PFSK-1 (cell line): ENCODE measurements at regions not wholly inside any gene's neighbourhood (a gene's known extent, or its start where the extent isn't known, plus 50 kb on each side); places are given as distances from the start of the nearest gene placed in this dataset.

Source experiments
- FOXP2 ChIP-seq: optimal IDR thresholded peaks from 2 replicates; pipeline ENCODE3; 2011; ENCODE audit warnings: borderline replicate concordance, control low read depth, inconsistent platforms; ENCODE audit not compliant: insufficient read depth; ENCODE audit errors: extremely low read length, extremely low read depth
- POLR2AphosphoS5 ChIP-seq: IDR thresholded peaks from 2 replicates; pipeline ENCODE4 v1.6.1; 2012; ENCODE audit warnings: low read depth, mild to moderate bottlenecking, control low read depth, low read length, moderate library complexity
- SIN3A ChIP-seq: IDR thresholded peaks from 2 replicates; pipeline ENCODE4 v1.6.1; 2012; ENCODE audit warnings: mild to moderate bottlenecking, low read length, moderate library complexity, borderline replicate concordance; ENCODE audit not compliant: insufficient read depth
- TAF1 ChIP-seq: IDR thresholded peaks from 2 replicates; pipeline ENCODE4 v1.6.1; 2012; ENCODE audit warnings: low read length, control low read depth, borderline replicate concordance; ENCODE audit not compliant: insufficient read depth
- TF ChIP-seq, protein P1 (sequence below), 2 experiments: IDR thresholded peaks; 2 replicates each; pipeline versions ENCODE4 v1.6.1 to v1.8.0; 2011 to 2012; ENCODE audit warnings: low read depth in 2 of 2, low read length in 2 of 2, control low read depth in 1 of 2, inconsistent platforms in 1 of 2, mild to moderate bottlenecking in 1 of 2, moderate library complexity in 1 of 2; ENCODE audit not compliant: insufficient read depth in 1 of 2

DNA sequence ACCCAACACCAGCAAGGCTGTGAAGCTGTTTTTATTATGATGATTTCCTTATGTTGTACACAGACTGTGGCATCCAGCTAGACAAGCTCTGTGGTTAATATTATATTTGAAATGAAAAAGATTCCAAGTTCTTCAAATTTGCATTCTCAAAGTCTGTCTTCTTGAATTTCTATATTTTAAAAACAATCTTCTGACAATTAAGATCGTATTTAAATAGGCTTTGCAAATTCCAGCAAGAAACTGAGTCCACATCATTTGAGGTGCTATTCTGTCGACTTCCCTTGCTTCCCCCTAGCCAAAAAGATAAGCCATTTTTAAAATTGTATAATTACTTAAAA, 73.1 kb upstream of the TOMM7 start:
- TF ChIP-seq TAF1: no peak
- TF ChIP-seq, protein P1, sequence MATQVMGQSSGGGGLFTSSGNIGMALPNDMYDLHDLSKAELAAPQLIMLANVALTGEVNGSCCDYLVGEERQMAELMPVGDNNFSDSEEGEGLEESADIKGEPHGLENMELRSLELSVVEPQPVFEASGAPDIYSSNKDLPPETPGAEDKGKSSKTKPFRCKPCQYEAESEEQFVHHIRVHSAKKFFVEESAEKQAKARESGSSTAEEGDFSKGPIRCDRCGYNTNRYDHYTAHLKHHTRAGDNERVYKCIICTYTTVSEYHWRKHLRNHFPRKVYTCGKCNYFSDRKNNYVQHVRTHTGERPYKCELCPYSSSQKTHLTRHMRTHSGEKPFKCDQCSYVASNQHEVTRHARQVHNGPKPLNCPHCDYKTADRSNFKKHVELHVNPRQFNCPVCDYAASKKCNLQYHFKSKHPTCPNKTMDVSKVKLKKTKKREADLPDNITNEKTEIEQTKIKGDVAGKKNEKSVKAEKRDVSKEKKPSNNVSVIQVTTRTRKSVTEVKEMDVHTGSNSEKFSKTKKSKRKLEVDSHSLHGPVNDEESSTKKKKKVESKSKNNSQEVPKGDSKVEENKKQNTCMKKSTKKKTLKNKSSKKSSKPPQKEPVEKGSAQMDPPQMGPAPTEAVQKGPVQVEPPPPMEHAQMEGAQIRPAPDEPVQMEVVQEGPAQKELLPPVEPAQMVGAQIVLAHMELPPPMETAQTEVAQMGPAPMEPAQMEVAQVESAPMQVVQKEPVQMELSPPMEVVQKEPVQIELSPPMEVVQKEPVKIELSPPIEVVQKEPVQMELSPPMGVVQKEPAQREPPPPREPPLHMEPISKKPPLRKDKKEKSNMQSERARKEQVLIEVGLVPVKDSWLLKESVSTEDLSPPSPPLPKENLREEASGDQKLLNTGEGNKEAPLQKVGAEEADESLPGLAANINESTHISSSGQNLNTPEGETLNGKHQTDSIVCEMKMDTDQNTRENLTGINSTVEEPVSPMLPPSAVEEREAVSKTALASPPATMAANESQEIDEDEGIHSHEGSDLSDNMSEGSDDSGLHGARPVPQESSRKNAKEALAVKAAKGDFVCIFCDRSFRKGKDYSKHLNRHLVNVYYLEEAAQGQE (IDR thresholded peaks at IDR 0.05; ENCODE audit: insufficient read depth in 1 of 2, low read depth in 2 of 2, low read length in 2 of 2): no peak
- TF ChIP-seq SIN3A: no peak
- no peak for TF ChIP-seq POLR2AphosphoS5
- TF ChIP-seq FOXP2: no peak

DNA sequence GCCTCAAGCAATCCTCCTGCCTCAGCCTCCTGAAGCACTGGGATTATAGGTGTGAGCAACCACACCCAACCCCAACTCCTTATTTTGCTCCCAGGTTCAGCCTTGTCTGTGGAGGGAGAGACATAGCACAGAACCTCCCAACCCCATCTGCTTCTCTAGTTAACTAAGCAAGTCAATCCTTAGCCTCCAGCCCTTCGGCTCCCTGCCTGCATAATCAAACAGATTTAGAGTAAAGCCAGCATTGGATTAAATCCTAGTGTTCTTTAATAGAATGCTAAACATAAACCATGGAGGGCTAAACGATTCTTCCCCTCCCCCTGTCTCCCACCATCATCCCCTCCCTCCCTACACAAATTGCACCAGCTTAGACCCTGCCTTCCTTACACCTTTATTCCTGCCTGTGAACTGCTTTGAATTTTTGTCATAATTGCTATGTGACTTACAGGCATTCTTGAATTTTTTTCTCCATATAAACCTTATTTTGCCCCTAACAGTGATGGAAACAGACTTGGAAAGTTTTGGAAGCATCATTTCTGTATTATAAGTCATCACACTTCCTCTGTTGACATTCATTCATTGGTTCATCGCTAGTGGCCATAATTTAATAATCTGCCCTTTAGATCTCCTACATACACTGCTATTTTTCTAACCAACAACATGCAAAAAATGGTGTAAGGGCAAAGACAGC, 72.6 kb upstream of the TOMM7 start:
- TF ChIP-seq TAF1 (no peak), SIN3A (no peak), POLR2AphosphoS5 (no peak)

DNA sequence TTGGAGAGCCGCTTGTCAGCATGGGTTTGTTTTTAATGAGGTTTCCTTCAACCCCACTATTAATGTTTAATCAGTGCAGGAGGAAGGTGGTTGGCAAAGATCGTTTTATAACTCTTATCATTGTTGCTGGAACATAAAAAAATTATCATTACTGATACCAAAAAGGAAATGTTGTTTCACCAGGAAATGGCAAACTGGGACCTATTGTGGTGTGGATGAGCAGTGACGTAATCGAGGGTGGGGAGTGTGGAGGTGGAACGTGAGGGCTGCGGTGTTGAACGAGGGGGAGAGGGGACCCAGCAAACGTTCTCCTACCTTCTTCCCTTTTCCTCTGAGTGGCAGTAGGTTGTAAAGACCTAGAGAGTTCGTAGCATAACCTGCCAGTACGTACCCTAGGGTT, 71.9 kb upstream of the TOMM7 start:
- TF ChIP-seq POLR2AphosphoS5 (no peak), SIN3A (no peak), FOXP2 (no peak)

DNA sequence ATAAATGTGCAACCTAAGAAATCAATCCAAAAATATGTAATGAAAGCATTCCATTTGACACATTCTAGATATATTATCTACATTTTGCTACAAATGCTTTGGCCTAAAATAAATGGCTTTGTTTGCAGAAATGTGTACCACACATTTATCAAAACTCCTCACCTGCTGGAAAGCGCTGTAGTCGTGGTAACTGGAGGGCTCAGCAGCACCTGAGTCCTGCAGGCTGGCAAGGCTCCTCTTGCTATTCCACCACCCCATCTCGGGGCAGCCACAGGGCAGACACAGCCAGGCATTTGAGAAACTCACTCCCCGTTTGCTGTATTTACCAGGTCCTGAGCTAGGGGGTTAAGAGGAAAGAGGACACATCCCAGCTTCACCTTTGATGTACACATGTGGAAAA, 68.1 kb upstream of the TOMM7 start:
- TF ChIP-seq POLR2AphosphoS5 (no peak), SIN3A (no peak), TAF1 (no peak), FOXP2 (no peak)
- TF ChIP-seq, protein P1 (IDR thresholded peaks at IDR 0.05; ENCODE audit: insufficient read depth in 1 of 2, low read depth in 2 of 2, low read length in 2 of 2): no peak

DNA sequence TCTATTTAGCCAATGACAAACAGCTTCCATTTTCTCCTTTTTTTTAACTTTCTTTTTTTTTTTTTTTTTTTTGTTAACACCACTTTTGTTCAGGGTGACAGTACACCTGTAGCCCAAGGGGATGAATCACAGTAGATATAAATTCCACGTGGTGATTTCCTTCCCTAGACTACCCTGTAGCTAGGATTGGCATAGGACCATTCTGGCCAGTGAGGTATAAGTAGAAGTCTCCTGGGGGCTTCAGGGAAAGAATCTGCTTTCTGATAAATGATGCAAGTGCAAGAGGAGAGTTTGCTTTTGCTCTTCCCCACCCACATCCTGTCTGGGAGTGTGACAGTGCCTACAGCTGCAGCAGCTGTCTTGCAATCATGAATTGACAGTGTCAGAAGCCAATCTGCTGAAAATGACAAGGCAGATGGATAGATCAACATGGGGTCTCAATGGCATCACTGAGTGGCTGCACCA, 63.2 kb upstream of the TOMM7 start:
- TF ChIP-seq POLR2AphosphoS5 (no peak), SIN3A (no peak), FOXP2 (no peak), TAF1 (no peak)
- TF ChIP-seq, protein P1 (IDR thresholded peaks at IDR 0.05; ENCODE audit: insufficient read depth in 1 of 2, low read depth in 2 of 2, low read length in 2 of 2): no peak

DNA sequence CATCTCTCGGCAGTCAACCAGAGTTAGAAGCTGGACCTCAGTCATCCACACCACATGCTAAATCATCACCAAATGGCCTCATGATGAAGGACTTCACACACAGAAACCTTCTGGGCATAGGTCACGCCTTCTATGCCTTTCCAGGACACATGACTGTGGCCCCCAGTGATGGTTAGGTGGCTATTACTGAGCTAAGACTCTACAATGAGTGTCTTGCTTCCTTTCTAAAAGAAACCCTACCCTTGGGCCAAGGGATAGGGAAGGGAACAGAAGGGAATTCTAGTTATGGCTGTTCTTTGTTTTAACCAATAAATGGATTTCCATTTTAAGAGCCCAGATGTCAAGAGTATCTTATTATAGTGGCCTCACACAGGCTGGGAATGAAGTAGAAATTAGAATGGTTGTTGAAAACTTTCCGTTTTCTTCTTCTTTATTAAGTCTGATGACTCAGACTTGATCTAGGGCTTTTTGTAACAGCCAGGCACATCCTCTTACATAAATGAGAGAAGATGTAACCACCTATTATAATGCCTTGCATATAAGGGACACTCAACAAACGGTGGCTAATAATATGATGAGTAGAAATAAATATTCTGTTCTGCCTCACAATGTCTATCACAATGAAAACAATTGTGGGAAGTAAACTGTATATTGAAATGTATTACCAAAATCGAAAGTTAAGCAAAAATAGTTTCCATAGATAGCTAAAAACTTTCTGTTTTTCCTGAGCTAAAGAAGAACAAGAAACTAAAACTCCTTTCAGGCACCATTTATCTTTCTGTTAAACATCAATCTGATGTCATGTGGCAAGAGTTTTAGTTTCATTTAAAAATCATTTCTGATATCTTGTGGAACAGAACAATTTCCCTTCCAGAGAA, 62.5 kb upstream of the TOMM7 start:
- TF ChIP-seq FOXP2 (no peak), TAF1 (no peak), SIN3A (no peak), POLR2AphosphoS5 (no peak)
- TF ChIP-seq, protein P1 (IDR thresholded peaks at IDR 0.05; ENCODE audit: insufficient read depth in 1 of 2, low read depth in 2 of 2, low read length in 2 of 2): no peak
